HepG2 (cell line): ENCODE measurements at regions not wholly inside any gene's neighbourhood (a gene's known extent, or its start where the extent isn't known, plus 50 kb on each side); places are given as distances from the start of the nearest gene placed in this dataset.
"Not testable (repeated sequence)": the region's sequence is repeated elsewhere in the genome, so short reads cannot be mapped to it uniquely, and the experiment has no call there.

Experiments used
- ATAC-seq: fragments of 200-7000 bp; cut with Tn5 transposase; 3 replicates; pipeline ENCODE4 v1.9.1; 2020; ENCODE audit warnings: mild to moderate bottlenecking, moderate library complexity
- BruUV-seq: library from RNA; stranded (reverse); fragments of 400-500 nt; replicated peaks from 2 replicates; lab custom pipeline; 2021; lab: Mats Ljungman, UMichigan
- CTCF ChIA-PET: fragments of 300-600 bp; formaldehyde crosslinking; extraction: SDS; loops from one replicate; lab custom pipeline; 2021; ENCODE audit warnings: low total read pairs, inconsistent platforms, low intra/inter-chr PET ratio; lab: Yijun Ruan, JAX
- POLR2A ChIA-PET: fragments of 350-600 bp; sonication (Branson Sonifier 250); formaldehyde crosslinking; loops from one replicate; lab custom pipeline; 2020; ENCODE audit warnings: antibody characterized with exemption, inconsistent platforms; lab: Yijun Ruan, JAX
- DNase-seq: peaks from one replicate; pipeline ENCODE4 v3.0.0-alpha.2; 2015; ENCODE audit warnings: low spot score
- FAIRE-seq: peaks from 3 replicates; lab custom pipeline; 2011; peaks lifted over from hg19 to GRCh38; lab: Jason Lieb, UNC
- H2AFZ ChIP-seq: one replicate; pipeline ENCODE4 v1.6.1; 2011; ENCODE audit warnings: low read length, inconsistent platforms
- H3K27ac ChIP-seq: fragments of 300-600 bp; 3 replicates; pipeline ENCODE4 v1.8.0; 2011; ENCODE audit warnings: mixed run types, mild to moderate bottlenecking, mixed read lengths, low read length, inconsistent platforms; ENCODE audit not compliant: insufficient read depth; ENCODE audit errors: extremely low read length
- H3K27me3 ChIP-seq, 2 experiments: fragments of 200-600 bp in 1 of 2; 2 replicates in 1 of 2; 3 replicates in 1 of 2; pipeline versions ENCODE4 v1.6.0 to v1.8.0; 2011; ENCODE audit warnings: low read length in 2 of 2, mild to moderate bottlenecking in 2 of 2, moderate library complexity in 2 of 2, inconsistent platforms in 1 of 2; ENCODE audit not compliant: insufficient read depth in 2 of 2, control insufficient read depth in 1 of 2
- H3K36me3 ChIP-seq, 2 experiments: fragments of 200-600 bp in 1 of 2; replicated peaks in 1 of 2; 2 replicates in 1 of 2; 3 replicates in 1 of 2; pipeline versions ENCODE4 v1.5.1 to v1.8.0; 2011; ENCODE audit warnings: low read length in 2 of 2, inconsistent platforms in 1 of 2; ENCODE audit not compliant: insufficient read depth in 2 of 2, control insufficient read depth in 1 of 2
- H3K4me1 ChIP-seq: 2 replicates; pipeline ENCODE4 v1.5.1; 2012; ENCODE audit warnings: low read length, inconsistent platforms; ENCODE audit not compliant: insufficient read depth
- H3K4me2 ChIP-seq: 2 replicates; pipeline ENCODE4 v1.6.0; 2011; ENCODE audit warnings: low read depth, low read length, inconsistent platforms
- H3K4me3 ChIP-seq, 3 experiments: fragments of 200-600 bp in 1 of 3; sonication (generic), shearing (Covaris generic) in 1 of 3; replicated peaks in 1 of 3; 2 replicates each; pipeline ENCODE4 v1.5.1; 2011 to 2016; ENCODE audit warnings: low read length in 3 of 3, inconsistent platforms in 2 of 3, low read depth in 2 of 3, mild to moderate bottlenecking in 2 of 3, control low read depth in 1 of 3, mixed read lengths in 1 of 3; ENCODE audit not compliant: insufficient read depth in 1 of 3
- H3K79me2 ChIP-seq: one replicate; pipeline ENCODE4 v1.6.1; 2011; ENCODE audit warnings: low read length, inconsistent platforms; ENCODE audit not compliant: insufficient read depth
- H3K9ac ChIP-seq: 2 replicates; pipeline ENCODE4 v1.6.0; 2011; ENCODE audit warnings: mild to moderate bottlenecking, low read depth, low read length, inconsistent platforms; ENCODE audit not compliant: insufficient read depth
- H3K9me3 ChIP-seq: 2 replicates; pipeline ENCODE4 v1.5.1; 2012; ENCODE audit warnings: mild to moderate bottlenecking, low read length
- H4K20me1 ChIP-seq: 2 replicates; pipeline ENCODE4 v1.6.0; 2011; ENCODE audit warnings: inconsistent platforms, mild to moderate bottlenecking, low read length, moderate library complexity; ENCODE audit not compliant: insufficient read depth
- ATF7-NPFF ChIP-seq: sonication (generic); formaldehyde crosslinking; IDR thresholded peaks from 2 replicates; pipeline ENCODE4 v1.8.1; 2023; ENCODE audit warnings: mild to moderate bottlenecking, low read depth, missing genetic modification reagents, moderate library complexity
- BRF2 ChIP-seq: sonication (generic); formaldehyde crosslinking; IDR thresholded peaks from 2 replicates; pipeline ENCODE4 v1.8.1; 2022; ENCODE audit warnings: mild to moderate bottlenecking, missing genetic modification reagents
- E2F5 ChIP-seq: sonication (generic); formaldehyde crosslinking; conservative IDR thresholded peaks from 2 replicates; pipeline ENCODE4 v1.4.0; 2020; ENCODE audit warnings: missing genetic modification reagents
- FOXA1 ChIP-seq, 2 experiments: fragments of 450-650 bp in 1 of 2; sonication (generic) in 1 of 2; formaldehyde crosslinking in 1 of 2; IDR thresholded peaks; 2 replicates each; pipeline versions ENCODE4 v1.4.0 to v1.6.1; 2016 to 2020; ENCODE audit warnings: missing genetic modification reagents in 1 of 2
- MAZ ChIP-seq, 2 experiments: sonication (generic) in 1 of 2; formaldehyde crosslinking in 1 of 2; IDR thresholded peaks; 2 replicates each; pipeline versions ENCODE4 v1.5.0 to v1.6.1; 2012 to 2020; ENCODE audit warnings: low read depth in 2 of 2, mild to moderate bottlenecking in 2 of 2, borderline replicate concordance in 1 of 2, improper control_type of control experiment in 1 of 2, low read length in 1 of 2, missing genetic modification reagents in 1 of 2, moderate library complexity in 1 of 2
- NFE2L1 ChIP-seq: sonication (generic); formaldehyde crosslinking; IDR thresholded peaks from 2 replicates; pipeline ENCODE4 v1.4.0; 2020; ENCODE audit warnings: missing genetic modification reagents, mild to moderate bottlenecking, borderline replicate concordance
- POGK ChIP-seq: sonication (generic); formaldehyde crosslinking; conservative IDR thresholded peaks from 2 replicates; pipeline ENCODE4 v1.8.0; 2022; ENCODE audit warnings: mild to moderate bottlenecking, moderate library complexity, missing genetic modification reagents
- SNAPC2 ChIP-seq: sonication (generic); formaldehyde crosslinking; IDR thresholded peaks from 2 replicates; pipeline ENCODE4 v1.8.1; 2022; ENCODE audit warnings: mild to moderate bottlenecking, missing genetic modification reagents
- SOX13 ChIP-seq, 3 experiments: fragments of 450-650 bp in 1 of 3; sonication (generic) in 1 of 3; formaldehyde crosslinking in 1 of 3; IDR thresholded peaks in 2 of 3; conservative IDR thresholded peaks in 1 of 3; 2 replicates each; pipeline versions ENCODE4 v1.5.0 to v1.6.1; 2016 to 2020; ENCODE audit warnings: antibody characterized with exemption in 1 of 3, mild to moderate bottlenecking in 1 of 3, missing compliant biosample characterization in 1 of 3, missing genetic modification reagents in 1 of 3, moderate library complexity in 1 of 3
- ZBTB7A ChIP-seq: sonication (generic); formaldehyde crosslinking; IDR thresholded peaks from 2 replicates; pipeline ENCODE4 v1.8.0; 2022; ENCODE audit warnings: mild to moderate bottlenecking, missing genetic modification reagents
- ZNF124 ChIP-seq: sonication (generic); formaldehyde crosslinking; IDR thresholded peaks from 2 replicates; pipeline ENCODE4 v1.4.0; 2020; ENCODE audit warnings: missing genetic modification reagents
- ZNF235 ChIP-seq: sonication (generic); formaldehyde crosslinking; IDR thresholded peaks from 2 replicates; pipeline ENCODE4 v1.8.1; 2023; ENCODE audit warnings: mild to moderate bottlenecking, missing genetic modification reagents, borderline replicate concordance
- ZNF274 ChIP-seq: sonication (generic); formaldehyde crosslinking; IDR thresholded peaks from 2 replicates; pipeline ENCODE4 v1.5.1; 2020; ENCODE audit warnings: mild to moderate bottlenecking, missing genetic modification reagents
- ZNF33B ChIP-seq: sonication (generic); formaldehyde crosslinking; IDR thresholded peaks from 2 replicates; pipeline ENCODE4 v1.5.1; 2020; ENCODE audit warnings: mild to moderate bottlenecking, missing genetic modification reagents
- ZNF441 ChIP-seq: sonication (generic); formaldehyde crosslinking; IDR thresholded peaks from 2 replicates; pipeline ENCODE4 v1.7.0; 2021; ENCODE audit warnings: missing genetic modification reagents, borderline replicate concordance
- ZNF546 ChIP-seq: sonication (generic); formaldehyde crosslinking; conservative IDR thresholded peaks from 2 replicates; pipeline ENCODE4 v1.8.1; 2023; ENCODE audit warnings: mild to moderate bottlenecking, missing genetic modification reagents
- ZNF576 ChIP-seq: sonication (generic); formaldehyde crosslinking; IDR thresholded peaks from 2 replicates; pipeline ENCODE4 v1.4.0; 2020; ENCODE audit warnings: mild to moderate bottlenecking, missing genetic modification reagents
- ZNF788 ChIP-seq: sonication (generic); formaldehyde crosslinking; IDR thresholded peaks from 2 replicates; pipeline ENCODE4 v1.5.0; 2020; ENCODE audit warnings: mild to moderate bottlenecking, missing genetic modification reagents, borderline replicate concordance
- WGBS: methylation state at CpG from one replicate; pipeline ENCODE4 v1.1.6; 2017; ENCODE audit warnings: low lambda C conversion rate; 5-methylcytosine and 5-hydroxymethylcytosine counted together
- in situ Hi-C: cut with HindIII; loops from 2 replicates; pipeline ENCODE4 v1.10.0; 2017; ENCODE audit warnings: low pct_unique_long_range_greater_than_20kb; ENCODE audit not compliant: extremely low pct_ligation_motif_present
- intact Hi-C: fragments of 100-400 bp; cut with micrococcal nuclease; formaldehyde crosslinking; loops from one replicate; pipeline ENCODE4 v1.10.0; 2022; ENCODE audit not compliant: unreplicated experiment

GRCh38 chr16:21510869-21511255 is 88.5 kb upstream of the METTL9 start:
- H3K9me3 ChIP-seq; FAIRE-seq; intact Hi-C loops; H2AFZ ChIP-seq; BruUV-seq; H3K4me3 ChIP-seq; CTCF ChIA-PET; ATAC-seq; DNase-seq; H3K27me3 ChIP-seq; in situ Hi-C loops; TF ChIP-seq FOXA1 (CRISPR knock-in tag; IDR thresholded peaks at IDR 0.05); MAZ (IDR thresholded peaks at IDR 0.05; ENCODE audit: borderline replicate concordance, low read depth, low read length); SOX13 (IDR thresholded peaks at IDR 0.05): not testable (repeated sequence)
- Histone ChIP-seq H3K4me2 (peak overlapping the region; percentile 44), H3K27ac (peak overlapping the region; percentile 70), H3K79me2 (peaks cover 95% of the 10 kb centered on the region), H3K36me3 (peaks cover 24 to 33% of the 10 kb centered on the region in 2 experiments; a peak in 4 of 5 replicates), H3K4me1 (peaks cover 100% of the 10 kb centered on the region), H4K20me1 (peaks cover 91% of the 10 kb centered on the region), H3K9ac (peak overlapping the region; percentile 11; the same call in 1 of the 2 replicates)
- WGBS: 80% methylated on average over 4 of the region's 4 CpGs
- POLR2A ChIA-PET: interaction anchor here (0.6 to 2.4 kb wide), 2 partner anchors 9 to 13 kb away, joined by 3 to 28 read pairs; no protein-coding TSS in a partner anchor
- TF ChIP-seq ZNF33B: peak; percentile 5; the same call in 1 of the 2 replicates
- peak; percentile 11; the same call in 1 of the 2 replicates for TF ChIP-seq E2F5
- TF ChIP-seq ZNF235 (CRISPR knock-in tag): 0 out of 2 replicates have a peak, but pooled peaks have one; percentile 30
- TF ChIP-seq FOXA1 (IDR thresholded peaks at IDR 0.05): 0 out of 2 replicates have a peak, but pooled peaks have one; percentile 2
- TF ChIP-seq POGK (CRISPR knock-in tag): 0 out of 2 replicates have a peak, but pooled peaks have one; percentile 13
- TF ChIP-seq ZNF441: 0 out of 2 replicates have a peak, but pooled peaks have one; percentile 40
- 0 out of 2 replicates have a peak, but pooled peaks have one; percentile 12 for TF ChIP-seq NFE2L1 (CRISPR knock-in tag)
- 0 out of 2 replicates have a peak, but pooled peaks have one; percentile 1 for TF ChIP-seq MAZ (CRISPR knock-in tag; IDR thresholded peaks at IDR 0.05; ENCODE audit: low read depth)
- peak; percentile 16; the same call in 1 of the 2 replicates for TF ChIP-seq ATF7-NPFF
- 0 out of 2 replicates have a peak, but pooled peaks have one; percentile 2 for TF ChIP-seq ZNF788
- TF ChIP-seq ZNF546 (CRISPR knock-in tag): 0 out of 2 replicates have a peak, but pooled peaks have one; percentile 40
- 0 out of 2 replicates have a peak, but pooled peaks have one; percentile 13 for TF ChIP-seq ZNF124 (CRISPR knock-in tag)
- TF ChIP-seq SNAPC2: peak; percentile 10; the same call in 1 of the 2 replicates
- peak; percentile 14; the same call in 1 of the 2 replicates for TF ChIP-seq ZNF576 (CRISPR knock-in tag)
- 0 out of 2 replicates have a peak, but pooled peaks have one; percentile 14 for TF ChIP-seq BRF2 (CRISPR knock-in tag)
- 0 out of 2 replicates have a peak, but pooled peaks have one; percentile 15 for TF ChIP-seq ZNF274 (CRISPR knock-in tag)
- 0 out of 2 replicates have a peak, but pooled peaks have one; percentile 53 for TF ChIP-seq ZBTB7A (CRISPR knock-in tag)
- 0 out of 4 replicates have a peak, but pooled peaks of 1 of the 2 experiments have one; percentile 47 for TF ChIP-seq SOX13 (CRISPR knock-in tag; conservative IDR thresholded peaks at IDR 0.05 in 1 of 2, IDR thresholded peaks at IDR 0.05 in 1 of 2)
